Astrocyte (in vitro differentiated cells and primary cell): ENCODE measurements at regions not wholly inside any gene's neighbourhood (a gene's known extent, or its start where the extent isn't known, plus 50 kb on each side); places are given as distances from the start of the nearest gene placed in this dataset.

Source experiments
- DNase-seq: peaks from one replicate; pipeline ENCODE4 v3.0.0-alpha.2; 2010; ENCODE audit warnings: low read depth
- FAIRE-seq: peaks from 2 replicates; lab custom pipeline; 2011; peaks lifted over from hg19 to GRCh38; lab: Jason Lieb, UNC
- H2AFZ ChIP-seq: 2 replicates; pipeline ENCODE4 v1.6.0; 2012; ENCODE audit warnings: low read depth, low read length, inconsistent platforms
- H3K27ac ChIP-seq: 2 replicates; pipeline ENCODE4 v1.5.1; 2011; ENCODE audit warnings: low read depth, low read length, inconsistent platforms
- H3K27me3 ChIP-seq: 2 replicates; pipeline ENCODE4 v1.6.0; 2011; ENCODE audit warnings: low read length, inconsistent platforms; ENCODE audit not compliant: insufficient read depth
- H3K36me3 ChIP-seq: 2 replicates; pipeline ENCODE4 v1.5.1; 2011; ENCODE audit warnings: low read length, inconsistent platforms; ENCODE audit not compliant: insufficient read depth
- H3K4me1 ChIP-seq: 2 replicates; pipeline ENCODE4 v1.5.1; 2011; ENCODE audit warnings: low read length, inconsistent platforms; ENCODE audit not compliant: insufficient read depth
- H3K4me2 ChIP-seq: 2 replicates; pipeline ENCODE4 v1.6.0; 2012; ENCODE audit warnings: low read length, inconsistent platforms
- H3K4me3 ChIP-seq: 2 replicates; pipeline ENCODE4 v1.5.1; 2011; ENCODE audit warnings: low read depth, mild to moderate bottlenecking, low read length, inconsistent platforms; ENCODE audit not compliant: insufficient read depth
- H3K79me2 ChIP-seq: 2 replicates; pipeline ENCODE4 v1.6.0; 2012; ENCODE audit warnings: mild to moderate bottlenecking, low read length, inconsistent platforms; ENCODE audit not compliant: insufficient read depth
- H3K9ac ChIP-seq: 2 replicates; pipeline ENCODE4 v1.6.0; 2012; ENCODE audit warnings: mild to moderate bottlenecking, low read length, inconsistent platforms
- H3K9me3 ChIP-seq: 2 replicates; pipeline ENCODE4 v1.5.1; 2012; ENCODE audit warnings: low read depth, mild to moderate bottlenecking, low read length, inconsistent platforms; ENCODE audit not compliant: insufficient read depth
- H4K20me1 ChIP-seq: 2 replicates; pipeline ENCODE4 v1.6.0; 2012; ENCODE audit warnings: low read length, inconsistent platforms; ENCODE audit not compliant: insufficient read depth
- H3K27ac Mint-ChIP-seq: one replicate; pipeline ENCODE4 v1.8.0; 2021; ENCODE audit warnings: mild to moderate bottlenecking, mixed read lengths; ENCODE audit not compliant: unreplicated experiment
- H3K27me3 Mint-ChIP-seq: one replicate; pipeline ENCODE4 v1.8.0; 2021; ENCODE audit warnings: low read depth, mixed read lengths; ENCODE audit not compliant: unreplicated experiment
- H3K36me3 Mint-ChIP-seq: one replicate; pipeline ENCODE4 v1.8.0; 2021; ENCODE audit warnings: low read depth, mixed read lengths; ENCODE audit not compliant: unreplicated experiment
- H3K4me1 Mint-ChIP-seq: one replicate; pipeline ENCODE4 v1.8.0; 2021; ENCODE audit warnings: low read depth, mixed read lengths; ENCODE audit not compliant: unreplicated experiment
- H3K4me3 Mint-ChIP-seq: one replicate; pipeline ENCODE4 v1.8.0; 2021; ENCODE audit warnings: mild to moderate bottlenecking, moderate library complexity, mixed read lengths; ENCODE audit not compliant: unreplicated experiment
- H3K9me3 Mint-ChIP-seq: one replicate; pipeline ENCODE4 v1.8.0; 2021; ENCODE audit warnings: mild to moderate bottlenecking, mixed read lengths; ENCODE audit not compliant: unreplicated experiment
- CTCF ChIP-seq: IDR thresholded peaks from 2 replicates; pipeline ENCODE4 v1.5.1; 2011; ENCODE audit warnings: low read depth, mild to moderate bottlenecking, inconsistent platforms, low read length, moderate library complexity; ENCODE audit not compliant: insufficient read depth
- EZH2 ChIP-seq: IDR thresholded peaks from 2 replicates; pipeline ENCODE4 v1.6.1; 2012; ENCODE audit warnings: mild to moderate bottlenecking, low read length, inconsistent platforms; ENCODE audit not compliant: insufficient read depth

- no peak for FAIRE-seq
- Histone ChIP-seq H3K9ac (no peak overlapping the region), H3K4me3 (no peak overlapping the region), H4K20me1 (no peaks in the 10 kb centered on the region), H3K36me3 (no peaks in the 10 kb centered on the region), H3K79me2 (no peaks in the 10 kb centered on the region), H3K27me3 (no peaks in the 10 kb centered on the region), H3K27ac (no peak overlapping the region), H2AFZ (no peak overlapping the region), H3K4me1 (peaks cover 12% of the 10 kb centered on the region), H3K4me2 (no peak overlapping the region), H3K9me3 (no peaks in the 10 kb centered on the region)
- H3K27ac Mint-ChIP-seq = peak overlapping the region; percentile 41
- no peaks in the 10 kb centered on the region for H3K36me3 Mint-ChIP-seq
- H3K4me3 Mint-ChIP-seq = no peak overlapping the region
- DNase-seq = no peak
- peaks cover 45% of the 10 kb centered on the region for H3K4me1 Mint-ChIP-seq
- no peaks in the 10 kb centered on the region for H3K27me3 Mint-ChIP-seq
- no peaks in the 10 kb centered on the region for H3K9me3 Mint-ChIP-seq
- TF ChIP-seq CTCF (no peak), EZH2 (no peak)
Observed at GRCh38 chr21:35509001-35509704, 460.1 kb upstream of the RUNX1 start.

- FAIRE-seq (no peak), DNase-seq (peak; percentile 65)
- no peak for TF ChIP-seq EZH2
- TF ChIP-seq CTCF = no peak
- Histone ChIP-seq H3K4me3 (no peak overlapping the region), H3K27ac (no peak overlapping the region), H4K20me1 (no peaks in the 10 kb centered on the region), H3K36me3 (no peaks in the 10 kb centered on the region), H3K4me1 (peaks cover 12% of the 10 kb centered on the region), H3K9ac (no peak overlapping the region), H3K27me3 (no peaks in the 10 kb centered on the region), H3K4me2 (no peak overlapping the region), H3K79me2 (no peaks in the 10 kb centered on the region), H2AFZ (no peak overlapping the region), H3K9me3 (no peaks in the 10 kb centered on the region)
- Mint-ChIP-seq H3K27me3 (no peaks in the 10 kb centered on the region), H3K9me3 (no peaks in the 10 kb centered on the region), H3K27ac (peak overlapping the region; percentile 41), H3K36me3 (no peaks in the 10 kb centered on the region), H3K4me1 (peaks cover 54% of the 10 kb centered on the region), H3K4me3 (no peak overlapping the region)
Observed at GRCh38 chr21:35508139-35508888, 459.2 kb upstream of the RUNX1 start.
